ENCODE measurements at regions not wholly inside any gene's neighbourhood (a gene's known extent, or its start where the extent isn't known, plus 50 kb on each side); places are given as distances from the start of the nearest gene placed in this dataset.

DNA sequence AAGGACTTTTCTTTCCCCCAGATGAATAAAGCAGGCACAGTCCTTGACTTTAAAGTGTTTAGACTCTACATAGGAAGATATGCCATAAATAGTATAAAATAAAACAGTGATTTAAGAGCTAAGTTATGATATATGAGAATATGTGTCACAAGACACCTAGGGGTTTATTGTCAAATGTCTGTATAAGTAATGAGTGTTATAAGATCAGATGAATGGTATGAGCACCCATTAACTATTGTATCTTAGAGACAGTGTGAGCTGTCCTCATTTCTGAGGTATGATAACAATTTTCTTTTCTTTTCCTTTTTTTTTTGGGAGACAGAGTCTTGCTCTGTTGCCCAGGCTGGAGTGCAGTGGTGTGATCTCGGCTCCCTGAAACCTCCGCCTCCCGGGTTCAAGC lies 365.3 kb downstream of the RND3 start:
- TF ChIP-seq, protein P1, sequence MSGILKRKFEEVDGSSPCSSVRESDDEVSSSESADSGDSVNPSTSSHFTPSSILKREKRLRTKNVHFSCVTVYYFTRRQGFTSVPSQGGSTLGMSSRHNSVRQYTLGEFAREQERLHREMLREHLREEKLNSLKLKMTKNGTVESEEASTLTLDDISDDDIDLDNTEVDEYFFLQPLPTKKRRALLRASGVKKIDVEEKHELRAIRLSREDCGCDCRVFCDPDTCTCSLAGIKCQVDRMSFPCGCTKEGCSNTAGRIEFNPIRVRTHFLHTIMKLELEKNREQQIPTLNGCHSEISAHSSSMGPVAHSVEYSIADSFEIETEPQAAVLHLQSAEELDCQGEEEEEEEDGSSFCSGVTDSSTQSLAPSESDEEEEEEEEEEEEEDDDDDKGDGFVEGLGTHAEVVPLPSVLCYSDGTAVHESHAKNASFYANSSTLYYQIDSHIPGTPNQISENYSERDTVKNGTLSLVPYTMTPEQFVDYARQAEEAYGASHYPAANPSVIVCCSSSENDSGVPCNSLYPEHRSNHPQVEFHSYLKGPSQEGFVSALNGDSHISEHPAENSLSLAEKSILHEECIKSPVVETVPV (CRISPR knock-in tag; IDR thresholded peaks at IDR 0.05) = no peak
- TF ChIP-seq ARNTL (CRISPR knock-in tag; IDR thresholded peaks at IDR 0.05; ENCODE audit: borderline replicate concordance, low read depth) (no peak), TOX (CRISPR knock-in tag; IDR thresholded peaks at IDR 0.05; ENCODE audit: borderline replicate concordance) (no peak), RARB (CRISPR knock-in tag; IDR thresholded peaks at IDR 0.05) (no peak), BACH2 (CRISPR knock-in tag; IDR thresholded peaks at IDR 0.05; ENCODE audit: borderline replicate concordance) (no peak), CSDC2 (CRISPR knock-in tag; IDR thresholded peaks at IDR 0.05) (no peak), GLIS3 (CRISPR knock-in tag; IDR thresholded peaks at IDR 0.05) (no peak), ISL1 (CRISPR knock-in tag; IDR thresholded peaks at IDR 0.05) (no peak), ZNF70 (CRISPR knock-in tag; IDR thresholded peaks at IDR 0.05) (no peak)

All from SK-N-SH treated with all-trans-retinoic acid at 6 μM for 48 hours (cell line).